Erythroblast (primary cell): ENCODE measurements at regions not wholly inside any gene's neighbourhood (a gene's known extent, or its start where the extent isn't known, plus 50 kb on each side); places are given as distances from the start of the nearest gene placed in this dataset.

Source experiments
- DNase-seq, 2 experiments: peaks; one replicate each; lab custom pipeline; 2025; lab: John Stamatoyannopoulos, UW
- GATA1 ChIP-seq: IDR thresholded peaks from 2 replicates; pipeline ENCODE4 v1.6.1; 2011; ENCODE audit warnings: low read depth, mild to moderate bottlenecking, control low read depth, low read length, moderate library complexity
- POLR2A ChIP-seq: IDR thresholded peaks from 2 replicates; pipeline ENCODE4 v1.6.1; 2011; ENCODE audit warnings: mild to moderate bottlenecking, low read length

DNA sequence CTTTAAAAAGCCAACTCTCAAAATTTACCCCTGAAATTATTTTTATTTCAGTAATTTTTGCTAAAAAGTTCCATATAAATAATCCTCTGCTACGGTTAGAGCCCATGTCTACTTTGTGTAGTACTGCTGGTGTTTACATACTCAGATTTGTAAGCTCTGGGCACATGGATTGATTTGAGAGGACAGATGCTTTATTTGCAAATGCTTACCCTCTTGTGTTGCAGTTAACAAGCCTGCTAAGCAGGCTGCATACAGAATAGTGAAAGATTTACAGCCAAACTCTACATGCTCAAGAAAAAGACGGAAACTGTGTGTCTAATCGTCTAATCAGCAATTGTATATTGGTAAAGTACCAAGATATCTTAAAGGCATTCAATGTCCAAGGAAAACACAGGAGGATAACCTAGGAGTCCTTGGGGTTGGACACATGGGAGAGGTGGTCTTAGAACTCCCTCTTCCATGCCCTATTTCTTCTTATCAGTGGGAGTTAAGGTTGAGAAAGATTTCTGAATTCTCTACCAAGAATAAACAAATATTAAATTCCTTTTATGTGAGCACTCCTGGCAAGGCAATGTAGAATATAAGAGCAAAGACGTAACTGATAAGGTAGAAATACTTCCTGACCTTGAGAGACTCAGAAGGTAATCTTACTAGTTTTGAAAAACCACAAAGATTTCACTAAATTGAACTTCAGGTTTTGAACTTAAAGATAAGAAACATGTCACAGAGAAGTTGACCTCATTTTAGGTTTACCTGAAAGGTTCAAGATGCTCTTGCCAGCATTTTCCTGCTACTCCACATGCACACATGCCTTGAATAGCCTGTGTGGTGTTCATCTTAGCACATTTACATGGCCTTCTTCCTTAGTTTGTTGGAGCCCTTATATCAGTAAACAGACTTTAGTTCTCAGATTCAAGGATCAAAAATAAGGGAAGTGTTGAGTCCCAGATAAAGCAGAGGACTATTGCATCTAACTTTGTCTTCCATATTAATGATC lies 1216.5 kb downstream of the SORCS3 start:
- TF ChIP-seq GATA1 (no peak), POLR2A (no peak)
- DNase-seq: no peak

DNA sequence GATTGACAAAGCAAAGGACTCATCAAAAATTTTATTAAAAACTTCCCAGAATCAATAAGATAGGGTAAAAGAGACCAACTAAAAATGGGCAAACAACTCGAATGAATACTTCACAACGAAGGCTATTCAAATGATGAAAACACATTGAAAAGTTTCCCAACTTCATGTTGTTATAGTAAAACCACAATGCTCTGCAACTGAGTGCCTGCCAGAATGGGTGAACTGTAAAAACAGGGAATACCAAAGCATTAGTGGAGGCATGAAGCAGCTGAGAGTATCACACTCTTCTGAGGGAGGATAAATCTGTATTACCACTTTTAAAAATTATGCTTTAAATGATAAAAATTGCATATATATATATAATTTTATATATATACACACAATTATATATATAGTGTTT lies 1214.7 kb downstream of the SORCS3 start:
- TF ChIP-seq GATA1 (no peak), POLR2A (no peak)
- no peak for DNase-seq

DNA sequence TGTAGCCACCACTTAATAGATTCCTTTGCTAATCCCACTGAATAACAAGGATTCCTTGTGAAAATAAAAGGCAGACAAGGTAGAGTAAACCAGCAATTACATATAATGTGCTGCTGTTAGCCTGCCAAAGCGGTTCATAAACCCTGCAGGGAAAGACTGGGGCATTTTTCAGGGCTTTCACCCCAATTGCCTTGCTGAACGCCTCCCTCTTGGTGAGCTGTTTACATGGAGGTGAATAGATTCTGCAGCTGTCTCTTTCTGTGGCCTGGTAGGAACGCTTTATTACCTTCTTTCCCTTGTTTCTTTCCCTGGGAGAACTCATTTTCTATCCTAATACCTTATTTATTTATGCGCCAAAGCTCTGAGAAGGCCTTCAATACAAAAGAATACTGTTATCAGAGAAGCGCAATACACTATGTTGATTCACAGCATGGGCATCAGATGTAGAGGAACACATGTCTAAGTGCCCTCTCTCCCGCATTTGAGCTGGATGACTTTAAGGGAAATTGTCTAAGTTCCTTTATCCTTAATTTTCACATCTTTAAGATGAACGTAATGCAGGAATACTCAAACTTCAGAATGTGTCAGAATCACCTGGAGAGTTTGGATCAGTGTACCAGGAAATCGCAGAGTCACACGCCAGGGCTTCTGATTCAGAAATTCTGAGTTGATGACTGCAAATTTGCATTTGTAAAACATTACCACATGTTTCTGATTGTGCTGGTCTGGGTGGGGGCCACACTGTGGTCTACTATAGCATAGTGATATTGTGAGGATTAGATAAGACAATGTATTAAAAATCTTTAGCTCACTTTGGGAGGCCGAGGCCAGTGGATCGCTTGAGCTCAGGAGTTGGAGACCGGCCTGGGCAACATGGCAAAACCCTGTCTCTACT lies 1203.8 kb downstream of the SORCS3 start:
- TF ChIP-seq GATA1 (no peak), POLR2A (no peak)
- DNase-seq: no peak

DNA sequence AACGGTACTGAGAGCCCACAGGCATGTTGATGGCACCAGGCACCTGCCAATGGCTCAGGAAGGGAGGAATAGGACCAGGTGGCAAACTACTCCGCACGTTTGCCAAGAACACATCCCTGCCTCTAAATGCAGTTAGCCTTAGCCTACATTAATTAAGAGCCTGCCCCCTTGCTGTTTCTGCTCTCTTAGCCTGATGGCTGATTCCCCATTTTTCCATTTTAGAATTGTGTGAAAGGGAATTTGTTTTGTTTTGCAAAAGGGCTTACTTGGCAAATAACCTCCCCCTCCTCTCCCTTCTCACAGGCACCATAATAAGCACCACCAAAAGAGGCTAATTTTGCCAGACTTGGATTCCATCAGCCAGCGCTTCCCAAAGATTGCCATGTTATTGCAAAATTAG lies 1203.2 kb downstream of the SORCS3 start:
- TF ChIP-seq GATA1 (no peak), POLR2A (no peak)
- DNase-seq: no peak

- no peak for DNase-seq
- TF ChIP-seq POLR2A: no peak
- no peak for TF ChIP-seq GATA1
Measured at GRCh38 chr10:105843786-105844185, 1202.7 kb downstream of the SORCS3 start.

DNA sequence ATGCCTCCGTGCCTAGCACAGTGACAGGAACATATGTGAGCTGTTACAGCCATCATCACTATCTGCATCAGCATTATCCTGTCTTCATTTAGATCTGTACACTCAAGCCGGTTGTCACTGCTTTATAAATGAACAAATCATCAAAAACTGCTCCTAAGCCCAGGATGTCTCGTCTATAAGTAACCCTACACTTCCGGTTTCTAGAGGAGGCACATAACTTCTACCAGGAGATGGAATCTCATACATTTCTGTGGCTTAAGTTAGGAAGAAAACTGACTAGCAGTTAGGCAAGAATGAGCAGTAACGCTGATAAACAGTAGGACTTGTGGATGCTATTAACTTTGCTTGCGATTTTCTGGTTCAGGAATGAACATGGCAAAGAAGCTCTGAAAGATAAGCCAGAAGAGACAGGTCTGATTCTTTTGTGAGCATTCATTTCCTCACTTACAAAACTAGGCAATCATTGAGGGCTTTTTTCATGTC lies 1199.2 kb downstream of the SORCS3 start:
- TF ChIP-seq GATA1 (no peak), POLR2A (no peak)
- no peak for DNase-seq

- TF ChIP-seq POLR2A: no peak
- TF ChIP-seq GATA1: no peak
- DNase-seq: no peak
Measured at GRCh38 chr10:105838392-105838791, 1197.3 kb downstream of the SORCS3 start.

DNA sequence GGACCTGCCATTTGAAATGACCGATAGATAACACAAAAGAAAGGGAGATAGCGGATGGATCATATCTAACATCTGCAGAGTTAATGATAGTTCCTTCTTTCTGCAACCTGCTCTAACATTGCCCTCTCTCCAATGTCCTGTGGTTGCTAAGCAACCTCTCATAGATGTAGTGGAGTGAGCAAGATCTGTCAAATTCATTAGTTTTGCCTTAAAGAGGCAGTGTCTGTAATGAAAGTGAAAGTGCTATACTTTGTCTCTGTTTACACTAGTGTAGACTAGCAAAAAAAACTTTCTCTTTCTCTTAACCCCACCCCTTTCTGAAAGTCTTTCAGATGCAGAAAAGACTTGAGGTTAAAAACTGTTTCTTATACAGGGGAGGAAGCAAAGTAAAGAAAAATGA lies 1196.9 kb downstream of the SORCS3 start:
- no peak for TF ChIP-seq GATA1
- no peak for TF ChIP-seq POLR2A
- no peak for DNase-seq

- DNase-seq: no peak
- TF ChIP-seq GATA1 (no peak), POLR2A (no peak)
Measured at GRCh38 chr10:105834261-105835059, 1193.4 kb downstream of the SORCS3 start.

DNA sequence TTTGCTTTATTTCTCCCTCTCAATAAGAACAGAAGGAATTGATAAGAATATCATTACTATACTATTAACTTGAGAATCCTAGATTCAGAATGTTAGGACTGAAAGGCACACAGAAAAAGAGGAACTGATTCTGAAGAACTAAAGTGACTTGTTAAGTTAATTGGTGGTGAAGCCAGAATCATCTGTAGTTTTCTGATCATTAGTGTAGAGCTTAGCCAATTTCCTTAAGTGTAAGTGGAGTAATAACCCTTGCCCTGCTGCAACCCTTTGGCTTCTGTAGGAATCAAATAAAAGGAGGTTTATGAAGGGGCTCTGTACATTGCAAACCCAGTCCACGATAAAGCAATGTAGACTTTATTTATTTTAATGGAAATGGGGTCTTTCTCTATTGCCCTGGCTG lies 1186.0 kb downstream of the SORCS3 start:
- TF ChIP-seq POLR2A (no peak), GATA1 (no peak)
- DNase-seq: no peak

DNA sequence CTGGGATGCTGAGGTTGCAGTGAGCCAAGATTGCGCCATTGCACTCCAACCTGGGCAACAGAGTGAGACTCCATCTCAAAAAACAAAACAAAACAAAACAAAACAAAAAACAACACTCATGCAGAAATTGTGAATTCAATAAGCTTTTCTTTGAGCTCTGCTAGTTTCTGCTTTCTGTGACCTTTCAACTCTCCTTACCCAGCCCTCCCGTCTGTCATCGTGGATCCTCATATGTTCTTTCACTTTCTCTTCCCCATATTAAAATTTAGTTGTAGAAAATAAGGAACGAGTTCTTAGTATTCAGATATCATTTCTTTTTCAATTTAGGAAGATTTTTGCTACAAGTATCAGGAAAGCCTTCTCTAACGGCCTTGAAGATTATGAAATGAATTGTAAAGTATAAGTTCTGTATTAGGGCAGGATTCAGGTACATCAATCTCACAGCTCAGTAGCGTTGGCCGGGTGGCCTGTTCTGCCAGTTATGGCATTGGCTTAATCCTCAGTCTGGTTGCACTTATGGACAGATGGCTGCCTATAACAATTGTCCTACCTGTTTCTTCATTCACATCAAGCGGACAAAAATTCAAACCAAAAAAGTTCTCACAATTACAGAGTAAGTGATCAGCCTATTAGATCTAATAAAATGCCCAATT lies 1167.0 kb downstream of the SORCS3 start:
- TF ChIP-seq GATA1 (no peak), POLR2A (no peak)
- no peak for DNase-seq

DNA sequence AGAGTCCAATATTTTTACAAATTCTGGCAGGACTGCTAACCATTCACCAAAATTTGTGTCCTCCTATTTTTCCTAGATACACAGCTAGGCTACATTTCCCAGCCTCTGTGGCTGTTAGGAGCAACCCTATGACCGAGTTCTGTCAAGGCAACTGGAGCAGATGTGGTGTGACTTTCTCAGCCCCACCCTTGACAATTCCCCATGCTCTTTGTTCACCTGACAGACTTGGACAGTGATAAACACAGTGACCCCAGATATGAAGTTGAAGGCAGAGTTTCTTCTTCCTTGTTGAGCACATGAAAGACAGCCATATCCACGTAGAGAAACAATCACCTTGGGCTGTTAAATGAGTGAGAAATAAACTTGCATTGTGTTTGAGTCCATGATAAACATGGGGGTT lies 1162.1 kb downstream of the SORCS3 start:
- TF ChIP-seq GATA1 (no peak), POLR2A (no peak)
- no peak for DNase-seq
